Neutrophil (primary cell): ENCODE measurements at regions not wholly inside any gene's neighbourhood (a gene's known extent, or its start where the extent isn't known, plus 50 kb on each side); places are given as distances from the start of the nearest gene placed in this dataset.

Experiments
- H3K27ac ChIP-seq: fragments of 200-600 bp; sonication (generic); 2 replicates; pipeline ENCODE4 v1.5.1; 2016; ENCODE audit warnings: mild to moderate bottlenecking, moderate library complexity
- H3K27me3 ChIP-seq: fragments of 200-600 bp; sonication (generic); 2 replicates; pipeline ENCODE4 v1.6.0; 2016; ENCODE audit warnings: mild to moderate bottlenecking
- H3K36me3 ChIP-seq: fragments of 200-600 bp; sonication (generic); 2 replicates; pipeline ENCODE4 v1.5.1; 2017
- H3K4me1 ChIP-seq, 2 experiments: fragments of 200-600 bp in 1 of 2; sonication (generic) in 1 of 2; 1 replicate in 1 of 2; 2 replicates in 1 of 2; pipeline versions ENCODE4 v1.5.1 to v1.6.1; 2013 to 2016; ENCODE audit warnings: low read depth in 1 of 2, low read length in 1 of 2, mild to moderate bottlenecking in 1 of 2, moderate library complexity in 1 of 2; ENCODE audit not compliant: control insufficient read depth in 1 of 2, insufficient read depth in 1 of 2
- H3K4me3 ChIP-seq, 2 experiments: fragments of 200-600 bp in 1 of 2; sonication (generic) in 1 of 2; 1 replicate in 1 of 2; 2 replicates in 1 of 2; pipeline ENCODE4 v1.5.1; 2013 to 2016; ENCODE audit warnings: low read depth in 1 of 2, low read length in 1 of 2, mild to moderate bottlenecking in 1 of 2, moderate library complexity in 1 of 2
- H3K9me3 ChIP-seq: fragments of 200-600 bp; sonication (generic); 2 replicates; pipeline ENCODE4 v1.5.1; 2016
- CTCF ChIP-seq: fragments of 200-600 bp; sonication (generic); IDR thresholded peaks from 2 replicates; pipeline ENCODE4 v1.5.1; 2016; ENCODE audit warnings: antibody characterized with exemption

GRCh38 chr5:72634444-72634843 lies 127.2 kb upstream of the ZNF366 start:
- Histone ChIP-seq H3K4me1 (no peaks in the 10 kb centered on the region), H3K27ac (no peak overlapping the region), H3K36me3 (no peaks in the 10 kb centered on the region), H3K9me3 (no peaks in the 10 kb centered on the region), H3K4me3 (no peak overlapping the region), H3K27me3 (peaks cover 13% of the 10 kb centered on the region)
- TF ChIP-seq CTCF: no peak

GRCh38 chr5:72633649-72634048 lies 126.4 kb upstream of the ZNF366 start:
- Histone ChIP-seq H3K27ac (no peak overlapping the region), H3K4me1 (no peaks in the 10 kb centered on the region), H3K4me3 (no peak overlapping the region), H3K36me3 (no peaks in the 10 kb centered on the region), H3K27me3 (peaks cover 13% of the 10 kb centered on the region), H3K9me3 (no peaks in the 10 kb centered on the region)
- TF ChIP-seq CTCF: no peak

- H3K9me3 ChIP-seq: no peaks in the 10 kb centered on the region
- peaks cover 13% of the 10 kb centered on the region for H3K27me3 ChIP-seq
- H3K27ac ChIP-seq: no peak overlapping the region
- no peak overlapping the region for H3K4me3 ChIP-seq
- H3K4me1 ChIP-seq: no peaks in the 10 kb centered on the region
- no peak for TF ChIP-seq CTCF
- no peaks in the 10 kb centered on the region for H3K36me3 ChIP-seq
These were observed 125.8 kb upstream of the ZNF366 start for GRCh38 chr5:72633041-72633445.

GRCh38 chr5:72630721-72631120 lies 123.5 kb upstream of the ZNF366 start:
- TF ChIP-seq CTCF: no peak
- no peak overlapping the region for H3K4me3 ChIP-seq
- no peaks in the 10 kb centered on the region for H3K9me3 ChIP-seq
- no peak overlapping the region for H3K27ac ChIP-seq
- peaks cover 13% of the 10 kb centered on the region for H3K27me3 ChIP-seq
- no peaks in the 10 kb centered on the region for H3K4me1 ChIP-seq
- H3K36me3 ChIP-seq: no peaks in the 10 kb centered on the region

GRCh38 chr5:72630081-72630480 lies 122.9 kb upstream of the ZNF366 start:
- Histone ChIP-seq H3K9me3 (no peaks in the 10 kb centered on the region), H3K4me1 (no peaks in the 10 kb centered on the region), H3K27ac (no peak overlapping the region), H3K27me3 (peaks cover 13% of the 10 kb centered on the region), H3K36me3 (no peaks in the 10 kb centered on the region), H3K4me3 (no peak overlapping the region)
- TF ChIP-seq CTCF: no peak

GRCh38 chr5:72628771-72629371 lies 121.7 kb upstream of the ZNF366 start:
- H3K4me1 ChIP-seq: no peaks in the 10 kb centered on the region
- H3K27ac ChIP-seq: no peak overlapping the region
- TF ChIP-seq CTCF: no peak
- no peaks in the 10 kb centered on the region for H3K9me3 ChIP-seq
- H3K4me3 ChIP-seq: no peak overlapping the region
- H3K27me3 ChIP-seq: peaks cover 12% of the 10 kb centered on the region
- no peaks in the 10 kb centered on the region for H3K36me3 ChIP-seq
